Astrocyte of the spinal cord (primary cell): ENCODE measurements at regions not wholly inside any gene's neighbourhood (a gene's known extent, or its start where the extent isn't known, plus 50 kb on each side); places are given as distances from the start of the nearest gene placed in this dataset.

Experiments
- DNase-seq: peaks from one replicate; pipeline ENCODE4 v3.0.0; 2011; ENCODE audit warnings: low read depth, low spot score
- H3K4me3 ChIP-seq: 2 replicates; pipeline ENCODE4 v1.5.1; 2011; ENCODE audit warnings: low read depth, mild to moderate bottlenecking, low read length, moderate library complexity
- CTCF ChIP-seq: IDR thresholded peaks from 2 replicates; pipeline ENCODE4 v1.5.1; 2012; ENCODE audit warnings: low read depth, mild to moderate bottlenecking, low read length, inconsistent platforms
- in situ Hi-C: cut with HindIII; loops from 2 replicates; pipeline ENCODE4 v1.10.0; 2017; ENCODE audit warnings: low sequenced_read_pairs

GRCh38 chr22:22182990-22183264 lies 61.7 kb upstream of the VPREB1 start:
- DNase-seq: no peak
- no peak for TF ChIP-seq CTCF
- in situ Hi-C loops: no loop called here
- no peak overlapping the region for H3K4me3 ChIP-seq

DNA sequence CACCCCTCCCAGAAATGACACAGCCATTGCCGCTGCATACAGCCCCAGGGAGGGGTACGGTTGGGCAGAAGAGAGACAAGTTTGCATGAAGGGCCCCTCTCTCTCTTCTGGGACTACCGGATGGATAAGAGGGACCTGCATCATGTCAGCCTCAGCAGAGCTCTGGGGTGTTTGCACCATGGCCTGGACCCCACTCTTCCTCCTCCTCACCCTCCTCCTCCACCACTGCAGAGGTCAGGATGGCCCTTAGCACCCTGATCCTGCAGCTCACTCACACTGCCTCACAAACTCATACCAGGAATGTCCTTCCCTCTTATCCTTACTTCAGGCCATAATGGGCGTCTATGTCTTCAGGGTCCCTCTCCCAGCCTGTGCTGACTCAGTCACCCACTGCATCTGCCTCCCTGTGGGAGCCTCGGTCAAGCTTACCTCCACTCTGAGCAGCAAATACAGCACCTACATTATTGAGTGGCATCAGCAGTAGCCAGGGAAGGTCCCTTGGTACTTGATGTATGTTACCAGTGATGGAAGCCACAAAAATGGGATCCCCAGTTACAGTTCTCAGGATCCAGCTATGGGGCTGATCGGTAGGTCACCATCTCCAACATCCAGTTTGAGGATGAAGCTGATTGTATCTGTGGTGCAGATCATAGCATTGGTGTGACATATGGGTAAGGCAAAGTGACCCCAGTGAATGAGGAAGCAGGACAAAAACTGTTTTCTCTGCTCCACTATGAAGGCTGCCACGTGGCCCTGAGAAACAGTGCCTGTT lies 62.2 kb upstream of the VPREB1 start:
- in situ Hi-C loops: no loop called here
- TF ChIP-seq CTCF: no peak
- no peak for DNase-seq
- H3K4me3 ChIP-seq: no peak overlapping the region

DNA sequence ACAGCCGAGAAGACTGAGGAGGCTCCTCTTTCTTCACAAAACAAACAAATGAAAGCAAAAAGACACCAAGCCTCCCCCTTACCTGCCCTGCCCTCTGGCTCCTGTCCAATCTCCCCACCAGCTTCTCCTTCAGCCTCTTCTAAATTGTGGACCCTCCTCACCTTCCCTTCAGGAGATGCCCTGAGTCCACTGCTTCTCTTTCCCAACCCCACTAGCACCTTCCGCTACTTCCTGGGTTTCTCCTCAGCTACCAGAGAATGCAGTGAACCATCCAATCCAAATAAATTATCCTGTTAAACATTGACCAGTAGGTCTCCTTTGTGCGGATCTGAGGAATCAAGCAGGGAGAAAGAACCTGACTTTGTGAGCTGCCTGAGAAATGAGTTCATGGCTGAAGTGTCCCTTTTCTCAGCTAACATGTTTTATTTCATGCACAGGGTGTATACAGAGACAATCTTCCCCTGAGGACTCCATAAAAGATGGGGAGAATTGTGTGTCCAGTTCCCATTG lies 63.2 kb upstream of the VPREB1 start:
- no peak for DNase-seq
- no peak overlapping the region for H3K4me3 ChIP-seq
- in situ Hi-C loops: no loop called here
- no peak for TF ChIP-seq CTCF

DNA sequence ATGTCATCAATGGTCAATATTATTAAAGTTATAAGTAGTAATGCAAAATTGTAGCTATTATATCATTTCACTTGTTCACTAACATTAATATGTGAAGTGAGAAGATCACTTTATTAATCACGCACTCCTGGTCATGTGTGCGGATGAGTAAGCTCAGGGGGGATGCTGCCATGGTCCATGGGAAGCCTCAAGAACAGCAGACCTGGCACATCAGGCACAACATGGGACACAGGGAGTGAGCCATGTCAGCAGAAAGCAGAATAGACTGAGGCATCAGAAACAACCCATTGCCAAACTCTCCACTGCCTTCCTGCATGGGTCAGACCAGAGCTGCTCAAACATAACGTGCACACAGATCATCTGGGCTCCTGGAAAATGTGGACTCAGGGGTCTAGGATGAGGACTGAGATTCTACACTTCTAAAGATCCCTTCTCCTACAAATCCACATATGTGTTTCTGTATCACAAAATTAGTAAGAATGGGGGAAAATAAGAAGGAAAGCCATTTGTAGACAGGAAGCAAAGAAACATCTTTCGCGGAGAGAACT lies 63.8 kb upstream of the VPREB1 start:
- DNase-seq: no peak
- H3K4me3 ChIP-seq: no peak overlapping the region
- no peak for TF ChIP-seq CTCF
- in situ Hi-C loops: no loop called here

DNA sequence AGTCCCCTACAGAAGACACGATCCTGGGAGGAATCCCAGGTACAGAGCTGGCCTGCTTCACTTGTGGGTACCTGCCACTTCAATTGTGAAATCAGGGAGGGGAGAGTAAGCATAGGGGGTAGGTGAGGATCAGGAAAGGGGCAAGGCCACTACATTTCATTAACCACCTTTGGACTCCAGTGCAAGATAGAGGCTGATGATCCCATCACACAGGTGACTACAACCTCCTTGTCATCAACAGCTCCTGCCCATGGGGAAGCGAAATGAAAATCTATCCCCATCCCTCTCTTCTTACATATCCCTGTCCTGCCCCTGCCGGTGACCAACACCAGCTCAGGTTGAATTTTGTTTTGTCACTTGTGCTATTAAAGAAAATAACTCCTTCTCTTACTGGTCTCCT lies 64.7 kb upstream of the VPREB1 start:
- DNase-seq: no peak
- no peak overlapping the region for H3K4me3 ChIP-seq
- TF ChIP-seq CTCF: no peak

DNA sequence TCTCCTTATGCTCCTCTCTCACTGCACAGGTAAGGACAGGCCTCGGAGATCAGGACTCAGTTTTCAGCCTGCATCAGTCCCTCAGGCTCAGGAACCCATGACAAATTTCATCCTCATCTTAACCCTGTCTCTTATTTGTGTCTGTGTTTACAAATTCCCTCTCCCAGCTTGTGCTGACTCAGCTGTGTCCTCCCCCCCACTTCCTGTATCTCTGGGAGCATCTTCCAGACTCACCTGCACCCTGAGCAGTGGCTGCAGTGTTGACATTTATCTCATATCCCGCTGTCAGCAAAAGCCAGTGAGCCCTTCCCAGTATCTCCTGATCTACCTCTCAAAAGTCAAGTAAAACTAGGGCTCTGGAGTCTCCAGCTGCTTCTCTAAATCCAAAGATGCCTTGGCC lies 65.6 kb upstream of the VPREB1 start:
- no peak for TF ChIP-seq CTCF
- in situ Hi-C loops: no loop called here

More for the DNA sequence above, 64.7 kb upstream of the VPREB1 start:
- in situ Hi-C loops: no loop called here

More for the DNA sequence above, 65.6 kb upstream of the VPREB1 start:
- no peak overlapping the region for H3K4me3 ChIP-seq
- DNase-seq: no peak
